ENCODE measurements at regions not wholly inside any gene's neighbourhood (a gene's known extent, or its start where the extent isn't known, plus 50 kb on each side); places are given as distances from the start of the nearest gene placed in this dataset.
"Not testable (repeated sequence)": the region's sequence is repeated elsewhere in the genome, so short reads cannot be mapped to it uniquely, and the experiment has no call there.

- DNase-seq; H3K36me3 ChIP-seq (ENCODE audit: control insufficient read depth in 2 of 3, insufficient read depth in 3 of 3, low read length in 3 of 3); H3K4me1 ChIP-seq (ENCODE audit: control insufficient read depth in 2 of 3, insufficient read depth in 2 of 3, low read depth in 1 of 3, low read length in 3 of 3); H3K9ac ChIP-seq (ENCODE audit: low read length in 3 of 3); H3K27me3 ChIP-seq (ENCODE audit: control insufficient read depth, insufficient read depth, low read length); FAIRE-seq; intact Hi-C loops (cut with DNase I); H3K4me3 ChIP-seq (ENCODE audit: low read length in 3 of 3); H3K9me3 ChIP-seq (ENCODE audit: control insufficient read depth in 2 of 3, insufficient read depth in 1 of 3, low read length in 3 of 3); H3K27ac ChIP-seq (ENCODE audit: low read depth in 2 of 2, low read length in 2 of 2): not testable (repeated sequence)
Observed at GRCh38 chr15:53923741-53924140, 54.5 kb upstream of the UNC13C start.

GRCh38 chr15:53918180-53919079 lies 59.8 kb upstream of the UNC13C start:
- DNase-seq (peak in 3 of 5 donors; percentile 13 to 56 (median 46)), FAIRE-seq (no peak)
- Histone ChIP-seq H3K36me3 (ENCODE audit: control insufficient read depth in 2 of 3, insufficient read depth in 3 of 3, low read length in 3 of 3) (no peaks in the 10 kb centered on the region), H3K27me3 (ENCODE audit: control insufficient read depth, insufficient read depth, low read length) (no peaks in the 10 kb centered on the region), H3K9me3 (ENCODE audit: control insufficient read depth in 2 of 3, insufficient read depth in 1 of 3, low read length in 3 of 3) (no peaks in the 10 kb centered on the region), H3K4me1 (ENCODE audit: control insufficient read depth in 2 of 3, insufficient read depth in 2 of 3, low read depth in 1 of 3, low read length in 3 of 3) (no peaks in the 10 kb centered on the region), H3K27ac (ENCODE audit: low read depth in 2 of 2, low read length in 2 of 2) (no peak overlapping the region), H3K9ac (ENCODE audit: low read length in 3 of 3) (no peak overlapping the region), H3K4me3 (ENCODE audit: low read length in 3 of 3) (peak overlapping the region in 1 of 3 donors; percentile 26)
- TF ChIP-seq, protein P1, sequence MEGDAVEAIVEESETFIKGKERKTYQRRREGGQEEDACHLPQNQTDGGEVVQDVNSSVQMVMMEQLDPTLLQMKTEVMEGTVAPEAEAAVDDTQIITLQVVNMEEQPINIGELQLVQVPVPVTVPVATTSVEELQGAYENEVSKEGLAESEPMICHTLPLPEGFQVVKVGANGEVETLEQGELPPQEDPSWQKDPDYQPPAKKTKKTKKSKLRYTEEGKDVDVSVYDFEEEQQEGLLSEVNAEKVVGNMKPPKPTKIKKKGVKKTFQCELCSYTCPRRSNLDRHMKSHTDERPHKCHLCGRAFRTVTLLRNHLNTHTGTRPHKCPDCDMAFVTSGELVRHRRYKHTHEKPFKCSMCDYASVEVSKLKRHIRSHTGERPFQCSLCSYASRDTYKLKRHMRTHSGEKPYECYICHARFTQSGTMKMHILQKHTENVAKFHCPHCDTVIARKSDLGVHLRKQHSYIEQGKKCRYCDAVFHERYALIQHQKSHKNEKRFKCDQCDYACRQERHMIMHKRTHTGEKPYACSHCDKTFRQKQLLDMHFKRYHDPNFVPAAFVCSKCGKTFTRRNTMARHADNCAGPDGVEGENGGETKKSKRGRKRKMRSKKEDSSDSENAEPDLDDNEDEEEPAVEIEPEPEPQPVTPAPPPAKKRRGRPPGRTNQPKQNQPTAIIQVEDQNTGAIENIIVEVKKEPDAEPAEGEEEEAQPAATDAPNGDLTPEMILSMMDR (IDR thresholded peaks at IDR 0.05; ENCODE audit: borderline replicate concordance, extremely low read depth, insufficient read depth): no peak
- intact Hi-C loops (cut with DNase I): no loop called here

DNA sequence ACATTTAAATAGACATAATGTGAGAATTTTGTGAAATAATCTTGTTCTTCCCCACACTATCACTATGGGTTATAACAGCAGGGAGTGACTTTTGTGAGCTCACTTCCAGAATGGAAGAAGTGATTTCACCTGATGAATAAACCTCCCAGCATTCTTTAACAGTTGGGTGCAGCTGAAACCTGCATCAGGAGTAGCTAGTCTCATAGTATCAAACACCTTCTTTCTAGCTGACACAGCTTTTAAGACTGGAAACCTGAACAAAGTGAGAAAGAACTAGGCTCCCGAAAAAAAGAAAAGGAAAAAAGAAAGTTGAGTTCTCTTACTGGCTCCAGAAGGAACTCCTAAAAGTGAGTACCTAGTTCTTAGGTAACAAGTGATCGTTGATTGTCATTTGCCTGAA lies 61.1 kb upstream of the UNC13C start:
- FAIRE-seq (no peak), DNase-seq (no peak)
- Histone ChIP-seq H3K4me1 (ENCODE audit: control insufficient read depth in 2 of 3, insufficient read depth in 2 of 3, low read depth in 1 of 3, low read length in 3 of 3) (no peaks in the 10 kb centered on the region), H3K9me3 (ENCODE audit: control insufficient read depth in 2 of 3, insufficient read depth in 1 of 3, low read length in 3 of 3) (no peaks in the 10 kb centered on the region), H3K9ac (ENCODE audit: low read length in 3 of 3) (no peak overlapping the region), H3K36me3 (ENCODE audit: control insufficient read depth in 2 of 3, insufficient read depth in 3 of 3, low read length in 3 of 3) (no peaks in the 10 kb centered on the region), H3K27ac (ENCODE audit: low read depth in 2 of 2, low read length in 2 of 2) (no peak overlapping the region), H3K4me3 (ENCODE audit: low read length in 3 of 3) (no peak overlapping the region), H3K27me3 (ENCODE audit: control insufficient read depth, insufficient read depth, low read length) (no peaks in the 10 kb centered on the region)
- TF ChIP-seq, protein P1 (IDR thresholded peaks at IDR 0.05; ENCODE audit: borderline replicate concordance, extremely low read depth, insufficient read depth): no peak
- intact Hi-C loops (cut with DNase I): no loop called here

DNA sequence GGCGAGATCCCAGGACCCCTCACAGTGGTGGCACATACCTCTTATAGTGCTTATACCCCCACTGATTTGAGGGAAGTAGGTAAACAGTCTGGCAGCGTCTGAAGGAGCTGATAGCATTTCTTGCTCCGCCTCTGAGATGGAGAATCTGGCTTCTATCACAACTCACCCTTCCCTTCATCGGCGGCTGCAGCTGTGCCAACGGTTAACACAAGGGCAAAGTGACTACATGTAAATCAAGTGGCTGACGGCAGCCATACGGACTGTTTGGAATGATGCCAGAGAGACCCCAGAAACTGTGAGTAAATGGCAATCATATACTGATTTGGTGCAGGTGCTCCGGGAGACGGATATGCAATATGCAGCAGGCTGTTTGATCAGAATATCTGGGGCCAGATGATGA lies 66.8 kb upstream of the UNC13C start:
- Histone ChIP-seq H3K36me3 (ENCODE audit: control insufficient read depth in 2 of 3, insufficient read depth in 3 of 3, low read length in 3 of 3) (no peaks in the 10 kb centered on the region), H3K27ac (ENCODE audit: low read depth in 2 of 2, low read length in 2 of 2) (peak overlapping the region in 1 of 2 donors; percentile 20), H3K9me3 (ENCODE audit: control insufficient read depth in 2 of 3, insufficient read depth in 1 of 3, low read length in 3 of 3) (no peaks in the 10 kb centered on the region), H3K27me3 (ENCODE audit: control insufficient read depth, insufficient read depth, low read length) (no peaks in the 10 kb centered on the region), H3K4me1 (ENCODE audit: control insufficient read depth in 2 of 3, insufficient read depth in 2 of 3, low read depth in 1 of 3, low read length in 3 of 3) (peaks cover 0 to 9% (median 0%) of the 10 kb centered on the region in 3 donors), H3K4me3 (ENCODE audit: low read length in 3 of 3) (no peak overlapping the region), H3K9ac (ENCODE audit: low read length in 3 of 3) (no peak overlapping the region)
- TF ChIP-seq, protein P1 (IDR thresholded peaks at IDR 0.05; ENCODE audit: borderline replicate concordance, extremely low read depth, insufficient read depth): no peak
- intact Hi-C loops (cut with DNase I): no loop called here
- FAIRE-seq: no peak
- no peak for DNase-seq
